ENCODE measurements at regions not wholly inside any gene's neighbourhood (a gene's known extent, or its start where the extent isn't known, plus 50 kb on each side); places are given as distances from the start of the nearest gene placed in this dataset.

- Mint-ChIP-seq H3K4me3 (no peak overlapping the region), H3K36me3 (ENCODE audit: low read depth) (no peaks in the 10 kb centered on the region), H3K4me1 (ENCODE audit: low read depth) (no peaks in the 10 kb centered on the region), H3K27me3 (no peaks in the 10 kb centered on the region), H3K9me3 (no peaks in the 10 kb centered on the region), H3K27ac (no peak overlapping the region)
- intact Hi-C loops (cut with micrococcal nuclease): no loop called here
These were observed 284.6 kb upstream of the C2CD4B start for GRCh38 chr15:62449638-62450037.

GRCh38 chr15:62450061-62450460 lies 285.0 kb upstream of the C2CD4B start:
- H3K27me3 Mint-ChIP-seq: no peaks in the 10 kb centered on the region
- H3K4me3 Mint-ChIP-seq: no peak overlapping the region
- intact Hi-C loops (cut with micrococcal nuclease): no loop called here
- H3K27ac Mint-ChIP-seq: no peak overlapping the region
- H3K9me3 Mint-ChIP-seq: no peaks in the 10 kb centered on the region
- no peaks in the 10 kb centered on the region for H3K36me3 Mint-ChIP-seq (ENCODE audit: low read depth)
- H3K4me1 Mint-ChIP-seq (ENCODE audit: low read depth): no peaks in the 10 kb centered on the region

- H3K9me3 Mint-ChIP-seq: no peaks in the 10 kb centered on the region
- intact Hi-C loops (cut with micrococcal nuclease): no loop called here
- H3K27me3 Mint-ChIP-seq: no peaks in the 10 kb centered on the region
- no peak overlapping the region for H3K27ac Mint-ChIP-seq
- no peaks in the 10 kb centered on the region for H3K36me3 Mint-ChIP-seq (ENCODE audit: low read depth)
- H3K4me1 Mint-ChIP-seq (ENCODE audit: low read depth): no peaks in the 10 kb centered on the region
- H3K4me3 Mint-ChIP-seq: no peak overlapping the region
These were observed 286.9 kb upstream of the C2CD4B start for GRCh38 chr15:62452026-62452425.

GRCh38 chr15:62452667-62453066 lies 287.6 kb upstream of the C2CD4B start:
- no peaks in the 10 kb centered on the region for H3K27me3 Mint-ChIP-seq
- no peak overlapping the region for H3K27ac Mint-ChIP-seq
- H3K4me1 Mint-ChIP-seq (ENCODE audit: low read depth): no peaks in the 10 kb centered on the region
- intact Hi-C loops (cut with micrococcal nuclease): no loop called here
- H3K9me3 Mint-ChIP-seq: no peaks in the 10 kb centered on the region
- H3K36me3 Mint-ChIP-seq (ENCODE audit: low read depth): no peaks in the 10 kb centered on the region
- no peak overlapping the region for H3K4me3 Mint-ChIP-seq

- no peaks in the 10 kb centered on the region for H3K4me1 Mint-ChIP-seq (ENCODE audit: low read depth)
- H3K27me3 Mint-ChIP-seq: no peaks in the 10 kb centered on the region
- H3K36me3 Mint-ChIP-seq (ENCODE audit: low read depth): no peaks in the 10 kb centered on the region
- intact Hi-C loops (cut with micrococcal nuclease): no loop called here
- no peaks in the 10 kb centered on the region for H3K9me3 Mint-ChIP-seq
- no peak overlapping the region for H3K27ac Mint-ChIP-seq
- H3K4me3 Mint-ChIP-seq: no peak overlapping the region
These were observed 288.3 kb upstream of the C2CD4B start for GRCh38 chr15:62453375-62453774.

- no peaks in the 10 kb centered on the region for H3K4me1 Mint-ChIP-seq (ENCODE audit: low read depth)
- no peak overlapping the region for H3K27ac Mint-ChIP-seq
- no peak overlapping the region for H3K4me3 Mint-ChIP-seq
- no peaks in the 10 kb centered on the region for H3K9me3 Mint-ChIP-seq
- H3K36me3 Mint-ChIP-seq (ENCODE audit: low read depth): no peaks in the 10 kb centered on the region
- intact Hi-C loops (cut with micrococcal nuclease): no loop called here
- H3K27me3 Mint-ChIP-seq: no peaks in the 10 kb centered on the region
These were observed 288.9 kb upstream of the C2CD4B start for GRCh38 chr15:62453981-62454380.

GRCh38 chr15:62454567-62455172 lies 289.6 kb upstream of the C2CD4B start:
- H3K4me3 Mint-ChIP-seq: no peak overlapping the region

GRCh38 chr15:62455441-62455921 lies 290.4 kb upstream of the C2CD4B start:
- Mint-ChIP-seq H3K27me3 (no peaks in the 10 kb centered on the region), H3K4me1 (ENCODE audit: low read depth) (no peaks in the 10 kb centered on the region), H3K4me3 (no peak overlapping the region), H3K9me3 (no peaks in the 10 kb centered on the region), H3K36me3 (ENCODE audit: low read depth) (no peaks in the 10 kb centered on the region), H3K27ac (no peak overlapping the region)
- intact Hi-C loops (cut with micrococcal nuclease): no loop called here

More at GRCh38 chr15:62454567-62455172, 289.6 kb upstream of the C2CD4B start:
- H3K27ac Mint-ChIP-seq: no peak overlapping the region
- no peaks in the 10 kb centered on the region for H3K9me3 Mint-ChIP-seq
- H3K36me3 Mint-ChIP-seq (ENCODE audit: low read depth): no peaks in the 10 kb centered on the region
- H3K27me3 Mint-ChIP-seq: no peaks in the 10 kb centered on the region
- intact Hi-C loops (cut with micrococcal nuclease): no loop called here
- no peaks in the 10 kb centered on the region for H3K4me1 Mint-ChIP-seq (ENCODE audit: low read depth)

- no peaks in the 10 kb centered on the region for H3K36me3 Mint-ChIP-seq (ENCODE audit: low read depth)
- no peaks in the 10 kb centered on the region for H3K27me3 Mint-ChIP-seq
- no peaks in the 10 kb centered on the region for H3K9me3 Mint-ChIP-seq
- H3K27ac Mint-ChIP-seq: no peak overlapping the region
- intact Hi-C loops (cut with micrococcal nuclease): no loop called here
- no peak overlapping the region for H3K4me3 Mint-ChIP-seq
- no peaks in the 10 kb centered on the region for H3K4me1 Mint-ChIP-seq (ENCODE audit: low read depth)
These were observed 291.2 kb upstream of the C2CD4B start for GRCh38 chr15:62456011-62456920.

- no peak overlapping the region for H3K27ac Mint-ChIP-seq
- H3K4me3 Mint-ChIP-seq: no peak overlapping the region
- no peaks in the 10 kb centered on the region for H3K27me3 Mint-ChIP-seq
- intact Hi-C loops (cut with micrococcal nuclease): no loop called here
- no peaks in the 10 kb centered on the region for H3K36me3 Mint-ChIP-seq (ENCODE audit: low read depth)
- no peaks in the 10 kb centered on the region for H3K4me1 Mint-ChIP-seq (ENCODE audit: low read depth)
- H3K9me3 Mint-ChIP-seq: no peaks in the 10 kb centered on the region
These were observed 292.0 kb upstream of the C2CD4B start for GRCh38 chr15:62457100-62457499.

GRCh38 chr15:62459875-62460274 lies 294.8 kb upstream of the C2CD4B start:
- intact Hi-C loops (cut with micrococcal nuclease): no loop called here
- no peak overlapping the region for H3K27ac Mint-ChIP-seq
- no peaks in the 10 kb centered on the region for H3K36me3 Mint-ChIP-seq (ENCODE audit: low read depth)
- H3K27me3 Mint-ChIP-seq: peaks cover 3% of the 10 kb centered on the region
- no peaks in the 10 kb centered on the region for H3K9me3 Mint-ChIP-seq
- H3K4me3 Mint-ChIP-seq: no peak overlapping the region
- H3K4me1 Mint-ChIP-seq (ENCODE audit: low read depth): peaks cover 10% of the 10 kb centered on the region

GRCh38 chr15:62462268-62462667 lies 297.2 kb upstream of the C2CD4B start:
- Mint-ChIP-seq H3K27me3 (peaks cover 3% of the 10 kb centered on the region), H3K4me1 (ENCODE audit: low read depth) (peaks cover 10% of the 10 kb centered on the region), H3K27ac (no peak overlapping the region), H3K9me3 (no peaks in the 10 kb centered on the region), H3K36me3 (ENCODE audit: low read depth) (no peaks in the 10 kb centered on the region), H3K4me3 (no peak overlapping the region)
- intact Hi-C loops (cut with micrococcal nuclease): no loop called here

- Mint-ChIP-seq H3K27me3 (peaks cover 3% of the 10 kb centered on the region), H3K36me3 (ENCODE audit: low read depth) (no peaks in the 10 kb centered on the region), H3K4me1 (ENCODE audit: low read depth) (peaks cover 10% of the 10 kb centered on the region), H3K4me3 (no peak overlapping the region), H3K9me3 (no peaks in the 10 kb centered on the region), H3K27ac (no peak overlapping the region)
- intact Hi-C loops (cut with micrococcal nuclease): no loop called here
These were observed 297.6 kb upstream of the C2CD4B start for GRCh38 chr15:62462721-62463120.

GRCh38 chr15:62464705-62465104 lies 299.6 kb upstream of the C2CD4B start:
- H3K27me3 Mint-ChIP-seq: peaks cover 3% of the 10 kb centered on the region
- no peak overlapping the region for H3K27ac Mint-ChIP-seq
- H3K36me3 Mint-ChIP-seq (ENCODE audit: low read depth): no peaks in the 10 kb centered on the region
- H3K4me3 Mint-ChIP-seq: no peak overlapping the region
- H3K9me3 Mint-ChIP-seq: no peaks in the 10 kb centered on the region
- intact Hi-C loops (cut with micrococcal nuclease): no loop called here
- peaks cover 10% of the 10 kb centered on the region for H3K4me1 Mint-ChIP-seq (ENCODE audit: low read depth)
